Stimulated activated naive CD8-positive, alpha-beta T cell treated with anti-CD3 and anti-CD28 coated beads, Interleukin-15, Interleukin-2, amounts not matched to agents 100 ng/mL and 50 ng/mL, for 24 hours (primary cell): ENCODE measurements at regions not wholly inside any gene's neighbourhood (a gene's known extent, or its start where the extent isn't known, plus 50 kb on each side); places are given as distances from the start of the nearest gene placed in this dataset.

Experiments
- H3K27ac Mint-ChIP-seq: one replicate; pipeline ENCODE4 v1.8.0; 2021; ENCODE audit warnings: mild to moderate bottlenecking, mixed read lengths
- H3K27me3 Mint-ChIP-seq: one replicate; pipeline ENCODE4 v1.8.0; 2021; ENCODE audit warnings: mixed read lengths
- H3K36me3 Mint-ChIP-seq: one replicate; pipeline ENCODE4 v1.8.0; 2021; ENCODE audit warnings: low read depth, mixed read lengths
- H3K4me1 Mint-ChIP-seq: one replicate; pipeline ENCODE4 v1.8.0; 2021; ENCODE audit warnings: low read depth, mixed read lengths
- H3K4me3 Mint-ChIP-seq: one replicate; pipeline ENCODE4 v1.8.0; 2021; ENCODE audit warnings: mild to moderate bottlenecking, mixed read lengths
- H3K9me3 Mint-ChIP-seq: one replicate; pipeline ENCODE4 v1.8.0; 2021; ENCODE audit warnings: mixed read lengths

DNA sequence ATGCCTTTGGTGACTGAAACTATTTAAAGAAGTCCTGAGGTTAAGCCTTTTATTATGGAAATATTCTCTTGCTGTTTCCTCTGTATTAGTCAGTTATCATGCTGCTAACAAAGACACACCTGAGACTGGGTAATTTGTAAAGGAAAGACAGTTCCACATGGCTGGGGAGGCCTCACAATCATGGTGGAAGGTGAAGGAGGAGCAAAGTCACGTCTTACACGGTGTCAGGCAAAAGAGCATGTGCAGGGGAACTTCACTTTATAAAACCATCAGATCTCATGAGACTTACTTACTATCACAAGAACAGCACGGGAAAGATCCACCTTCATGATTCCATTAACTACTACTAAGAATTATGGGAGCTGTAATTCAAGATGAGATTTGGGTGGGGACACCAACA is 121.2 kb upstream of the GPR26 start:
- Mint-ChIP-seq H3K27ac (no peak overlapping the region), H3K36me3 (no peaks in the 10 kb centered on the region), H3K4me1 (no peaks in the 10 kb centered on the region), H3K9me3 (peaks cover 4% of the 10 kb centered on the region), H3K4me3 (no peak overlapping the region), H3K27me3 (peaks cover 25% of the 10 kb centered on the region)

DNA sequence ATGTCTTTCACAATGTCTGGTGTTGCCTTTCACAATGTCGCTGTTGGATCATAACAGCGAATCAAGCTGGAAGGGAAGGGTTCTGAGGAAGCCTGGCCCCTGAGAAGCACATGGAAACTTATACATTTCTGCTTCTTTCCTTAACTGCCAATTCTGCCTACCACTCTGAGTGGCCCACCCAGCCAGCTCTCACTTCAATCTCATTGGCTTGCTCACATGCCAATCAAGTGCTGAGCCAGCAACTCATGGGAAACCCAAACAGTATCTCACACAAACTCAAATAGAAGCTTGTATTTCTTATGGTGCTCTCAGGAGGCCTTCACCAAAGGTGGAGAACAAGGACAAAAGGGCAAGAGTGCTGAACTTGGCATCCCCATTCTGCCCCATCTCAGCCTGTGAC is 117.4 kb upstream of the GPR26 start:
- no peak overlapping the region for H3K27ac Mint-ChIP-seq
- H3K4me1 Mint-ChIP-seq: no peaks in the 10 kb centered on the region
- H3K9me3 Mint-ChIP-seq: peaks cover 4% of the 10 kb centered on the region
- no peak overlapping the region for H3K4me3 Mint-ChIP-seq
- H3K27me3 Mint-ChIP-seq: peaks cover 22% of the 10 kb centered on the region
- no peaks in the 10 kb centered on the region for H3K36me3 Mint-ChIP-seq

DNA sequence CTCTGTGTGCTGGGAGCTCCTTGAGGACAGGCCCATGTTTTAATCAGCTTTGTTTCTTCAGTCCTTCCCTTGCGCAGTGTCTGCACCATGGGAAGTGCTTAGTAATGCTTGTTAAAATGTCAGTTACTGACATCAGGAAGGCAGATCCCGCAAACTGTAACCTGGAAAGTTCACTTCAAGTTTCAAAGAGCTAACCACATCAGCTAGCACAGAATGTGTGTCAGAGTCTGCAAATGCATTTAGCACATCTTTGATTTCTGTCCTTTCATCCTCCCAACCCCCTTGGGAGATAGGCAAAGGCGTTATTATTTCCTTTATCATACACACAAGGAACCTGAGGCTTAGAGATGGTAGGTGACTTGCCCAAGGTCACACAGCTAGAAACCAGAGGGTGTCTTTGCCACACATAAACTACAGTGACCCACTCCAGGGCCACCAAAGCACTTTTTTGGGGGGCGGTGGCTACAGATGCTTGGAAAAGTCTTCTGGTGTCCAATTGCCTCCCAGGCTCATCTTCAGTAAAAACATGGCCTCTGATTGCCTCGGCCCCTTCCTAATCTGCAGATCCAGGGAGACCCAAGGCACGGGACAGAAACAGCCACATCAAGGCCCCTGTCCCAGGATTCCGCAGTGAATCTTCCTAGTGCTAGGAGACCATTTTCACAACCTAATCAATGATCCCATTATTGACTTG is 116.2 kb upstream of the GPR26 start:
- Mint-ChIP-seq H3K9me3 (peaks cover 3% of the 10 kb centered on the region), H3K27me3 (peaks cover 19% of the 10 kb centered on the region), H3K4me3 (no peak overlapping the region), H3K27ac (no peak overlapping the region), H3K36me3 (no peaks in the 10 kb centered on the region), H3K4me1 (no peaks in the 10 kb centered on the region)

DNA sequence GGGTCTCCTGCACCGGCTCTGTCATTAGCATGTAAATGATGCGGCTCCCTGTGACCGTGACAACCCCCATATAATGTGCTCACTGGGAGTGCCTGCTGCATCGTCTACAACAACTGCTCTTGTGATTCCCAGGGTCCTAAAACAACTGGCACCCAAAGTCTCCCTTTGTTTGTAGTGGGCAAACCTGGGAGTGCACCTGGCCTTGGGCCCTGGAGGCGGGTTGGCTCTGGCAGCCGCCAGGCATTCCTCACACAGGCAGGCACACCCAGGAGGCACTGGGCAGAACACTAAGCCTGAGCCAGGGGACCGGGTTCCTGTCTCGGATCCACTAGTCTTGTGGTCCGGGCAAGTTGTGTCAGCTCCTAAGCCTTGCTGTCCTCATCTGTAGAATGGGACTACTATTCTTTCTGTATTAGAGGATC is 115.5 kb upstream of the GPR26 start:
- Mint-ChIP-seq H3K4me3 (no peak overlapping the region), H3K4me1 (no peaks in the 10 kb centered on the region), H3K27me3 (peaks cover 18% of the 10 kb centered on the region), H3K9me3 (no peaks in the 10 kb centered on the region), H3K36me3 (no peaks in the 10 kb centered on the region), H3K27ac (no peak overlapping the region)

DNA sequence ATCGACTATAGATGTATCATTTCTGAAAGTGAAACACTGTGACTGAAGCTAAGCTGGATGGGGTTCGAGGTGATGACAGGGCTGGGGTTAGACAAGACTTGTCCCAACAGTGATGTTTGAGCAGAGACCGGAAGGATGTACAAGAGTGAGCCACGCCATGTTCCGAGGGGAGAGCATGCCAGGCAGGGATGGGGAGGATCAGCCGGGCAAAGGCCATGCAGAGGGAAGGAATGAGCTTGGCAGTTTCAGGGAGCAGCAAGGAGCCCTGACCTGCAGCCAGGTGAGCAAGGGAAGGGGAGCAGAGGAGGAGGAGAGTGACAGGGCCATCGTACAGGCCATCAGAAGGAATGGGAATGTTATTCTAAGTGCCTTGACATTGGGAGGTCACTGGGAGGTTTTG is 114.9 kb upstream of the GPR26 start:
- Mint-ChIP-seq H3K36me3 (no peaks in the 10 kb centered on the region), H3K4me3 (no peak overlapping the region), H3K27ac (no peak overlapping the region), H3K27me3 (peaks cover 21% of the 10 kb centered on the region), H3K9me3 (no peaks in the 10 kb centered on the region), H3K4me1 (no peaks in the 10 kb centered on the region)

DNA sequence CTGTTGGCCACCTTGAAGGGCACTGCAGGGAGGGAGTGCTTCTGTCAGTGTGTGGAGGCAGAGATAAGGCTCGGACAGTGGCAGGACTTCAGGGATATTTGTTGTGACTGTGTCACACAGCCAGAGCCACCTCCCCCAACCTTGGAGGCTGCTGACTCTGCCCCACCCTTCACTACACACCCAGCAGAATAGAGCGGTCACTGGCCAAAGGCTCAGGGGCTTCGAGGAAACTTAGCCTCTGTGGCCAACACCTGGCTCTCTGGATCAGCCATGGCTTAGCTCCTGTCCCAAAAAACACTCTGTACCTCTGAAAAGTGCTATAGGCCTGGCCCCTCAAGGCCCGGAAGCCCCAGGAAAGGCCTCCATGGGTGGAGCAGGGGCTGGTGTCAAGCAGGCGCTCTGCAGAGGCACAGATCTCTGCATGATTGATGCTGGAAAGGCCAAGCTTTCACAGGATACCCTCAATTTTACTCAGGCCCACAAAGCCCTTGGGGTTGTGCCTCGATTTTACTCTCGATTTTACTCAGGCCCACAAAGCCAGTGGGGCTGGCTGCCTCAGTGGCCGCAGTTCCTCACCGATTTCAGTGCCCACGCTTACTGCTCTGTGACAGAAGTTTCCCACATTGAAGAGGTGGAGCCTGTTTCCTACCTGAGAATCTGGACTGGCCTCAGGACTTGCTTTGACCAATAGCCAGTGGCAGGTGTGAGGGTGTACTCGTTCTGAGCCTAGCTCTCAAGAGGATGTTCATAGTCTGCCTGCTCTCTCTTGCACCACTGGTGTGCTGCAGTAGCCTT is 113.2 kb upstream of the GPR26 start:
- Mint-ChIP-seq H3K4me1 (no peaks in the 10 kb centered on the region), H3K36me3 (no peaks in the 10 kb centered on the region), H3K4me3 (no peak overlapping the region), H3K27me3 (peaks cover 14% of the 10 kb centered on the region), H3K9me3 (no peaks in the 10 kb centered on the region), H3K27ac (no peak overlapping the region)

DNA sequence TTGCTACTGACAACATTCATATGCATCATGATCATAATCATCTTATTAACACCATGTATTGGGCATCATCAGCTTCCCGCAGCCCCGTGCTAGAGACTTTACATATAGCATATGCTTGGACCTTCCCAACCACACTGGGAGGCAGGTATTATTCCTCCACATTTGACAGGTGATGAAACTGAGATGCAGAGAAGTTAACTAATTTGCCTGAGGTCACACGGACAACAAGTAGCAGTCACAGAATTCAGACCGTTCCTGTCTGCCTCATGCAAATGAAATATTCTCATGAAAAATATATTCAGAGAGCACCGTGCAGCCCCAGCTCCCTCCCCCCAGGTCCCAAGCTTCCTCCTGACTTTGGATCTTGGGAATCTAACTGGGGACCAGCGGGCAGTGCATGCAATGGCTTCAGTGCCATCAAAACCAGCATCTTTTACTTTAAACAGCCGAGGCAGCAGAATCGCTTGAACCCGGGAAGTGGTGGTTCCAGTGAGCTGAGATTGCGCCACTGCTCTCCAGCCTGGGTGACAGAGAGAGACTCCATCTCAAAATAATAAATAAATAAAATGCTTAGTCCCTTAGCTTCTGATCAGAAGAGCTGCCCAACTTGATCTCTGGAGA is 112.2 kb upstream of the GPR26 start:
- Mint-ChIP-seq H3K4me1 (no peaks in the 10 kb centered on the region), H3K9me3 (no peaks in the 10 kb centered on the region), H3K27me3 (peaks cover 14% of the 10 kb centered on the region), H3K27ac (no peak overlapping the region), H3K36me3 (no peaks in the 10 kb centered on the region), H3K4me3 (no peak overlapping the region)

DNA sequence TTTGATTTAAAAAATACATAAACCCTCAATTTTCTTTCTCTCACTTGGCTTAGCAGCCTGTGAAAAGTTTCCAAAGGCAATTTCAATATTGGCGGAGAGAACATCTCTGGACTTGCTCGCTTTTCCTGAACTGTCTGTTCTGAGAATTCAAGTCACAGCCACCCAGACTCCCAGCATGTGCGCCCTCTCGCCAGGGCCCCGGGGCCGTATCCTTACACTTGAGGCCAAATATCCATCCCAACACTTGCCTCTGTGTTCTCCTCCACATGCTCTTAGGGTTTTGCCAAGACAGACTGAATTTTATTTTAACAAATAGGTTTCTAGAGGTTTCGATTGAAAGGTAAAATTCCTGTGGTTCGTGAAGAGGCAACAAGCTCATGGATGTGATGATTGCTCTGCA is 111.5 kb upstream of the GPR26 start:
- Mint-ChIP-seq H3K4me3 (no peak overlapping the region), H3K9me3 (no peaks in the 10 kb centered on the region), H3K27me3 (peaks cover 12% of the 10 kb centered on the region), H3K4me1 (no peaks in the 10 kb centered on the region), H3K27ac (no peak overlapping the region), H3K36me3 (no peaks in the 10 kb centered on the region)

DNA sequence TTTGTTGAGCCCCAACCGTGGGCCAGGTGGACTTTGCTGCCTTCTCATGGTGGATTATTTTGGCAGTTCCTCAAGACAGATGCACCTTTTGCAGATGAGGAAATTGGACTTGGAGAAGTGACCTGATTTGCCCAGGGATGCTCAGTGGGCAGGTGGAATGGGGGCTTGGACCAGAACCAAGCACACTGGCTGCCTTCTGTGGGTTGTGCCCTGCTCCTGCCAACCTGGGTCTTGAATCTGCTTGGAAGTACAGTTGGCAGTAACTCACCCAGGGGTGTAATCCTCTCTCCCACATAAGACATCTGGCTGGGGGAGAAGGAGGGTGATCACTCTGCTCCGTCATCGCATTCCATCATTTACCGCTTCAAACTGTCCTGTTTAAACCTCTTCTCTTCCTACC is 110.5 kb upstream of the GPR26 start:
- no peak overlapping the region for H3K27ac Mint-ChIP-seq
- no peak overlapping the region for H3K4me3 Mint-ChIP-seq
- no peaks in the 10 kb centered on the region for H3K9me3 Mint-ChIP-seq
- no peaks in the 10 kb centered on the region for H3K36me3 Mint-ChIP-seq
- H3K4me1 Mint-ChIP-seq: no peaks in the 10 kb centered on the region
- H3K27me3 Mint-ChIP-seq: peaks cover 11% of the 10 kb centered on the region

DNA sequence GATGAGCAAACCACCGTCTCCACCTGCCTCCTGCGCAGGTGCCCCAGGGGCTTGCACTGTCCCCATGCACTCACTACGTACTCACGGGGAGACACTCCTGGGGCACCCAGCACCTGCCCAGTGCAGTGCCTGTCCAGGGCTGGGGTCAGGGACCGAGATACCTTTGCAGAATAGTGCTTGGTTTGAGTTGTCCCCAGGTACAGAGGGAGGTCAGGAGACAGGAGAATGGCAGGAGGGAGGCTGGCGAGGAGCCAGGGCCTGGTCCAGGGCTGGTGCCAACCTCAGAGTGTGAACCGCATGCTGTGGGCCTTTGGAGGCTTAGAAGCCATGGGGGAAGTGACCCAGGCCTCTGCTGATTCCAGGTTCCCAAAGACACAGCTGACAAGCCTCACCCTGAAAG is 110.1 kb upstream of the GPR26 start:
- H3K27me3 Mint-ChIP-seq: peaks cover 10% of the 10 kb centered on the region

DNA sequence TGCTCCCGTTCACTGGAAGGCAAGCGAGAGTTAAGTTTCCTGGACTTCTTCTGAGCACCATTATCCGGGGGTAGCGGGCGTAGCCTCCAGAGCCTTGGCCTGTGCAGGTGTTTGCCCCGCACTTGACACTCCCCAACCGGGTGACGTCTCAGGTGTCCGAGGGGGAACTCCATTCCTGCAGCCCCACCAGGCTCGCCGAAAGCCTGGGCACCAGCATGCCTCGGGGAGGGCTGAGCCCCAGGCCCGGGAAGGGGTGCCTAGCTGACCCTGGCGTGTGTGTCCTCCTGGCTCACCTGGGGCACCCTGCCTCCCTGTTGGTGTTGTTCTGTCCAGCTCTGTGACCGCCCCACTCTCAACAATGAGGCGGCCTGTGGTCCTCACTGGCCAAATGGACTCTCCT is 109.4 kb upstream of the GPR26 start:
- H3K27ac Mint-ChIP-seq: no peak overlapping the region
- H3K27me3 Mint-ChIP-seq: peaks cover 7% of the 10 kb centered on the region
- no peak overlapping the region for H3K4me3 Mint-ChIP-seq
- H3K36me3 Mint-ChIP-seq: no peaks in the 10 kb centered on the region
- H3K4me1 Mint-ChIP-seq: no peaks in the 10 kb centered on the region
- no peaks in the 10 kb centered on the region for H3K9me3 Mint-ChIP-seq

More for the DNA sequence above, 110.1 kb upstream of the GPR26 start:
- no peak overlapping the region for H3K27ac Mint-ChIP-seq
- H3K4me3 Mint-ChIP-seq: no peak overlapping the region
- no peaks in the 10 kb centered on the region for H3K9me3 Mint-ChIP-seq
- H3K4me1 Mint-ChIP-seq: no peaks in the 10 kb centered on the region
- no peaks in the 10 kb centered on the region for H3K36me3 Mint-ChIP-seq

DNA sequence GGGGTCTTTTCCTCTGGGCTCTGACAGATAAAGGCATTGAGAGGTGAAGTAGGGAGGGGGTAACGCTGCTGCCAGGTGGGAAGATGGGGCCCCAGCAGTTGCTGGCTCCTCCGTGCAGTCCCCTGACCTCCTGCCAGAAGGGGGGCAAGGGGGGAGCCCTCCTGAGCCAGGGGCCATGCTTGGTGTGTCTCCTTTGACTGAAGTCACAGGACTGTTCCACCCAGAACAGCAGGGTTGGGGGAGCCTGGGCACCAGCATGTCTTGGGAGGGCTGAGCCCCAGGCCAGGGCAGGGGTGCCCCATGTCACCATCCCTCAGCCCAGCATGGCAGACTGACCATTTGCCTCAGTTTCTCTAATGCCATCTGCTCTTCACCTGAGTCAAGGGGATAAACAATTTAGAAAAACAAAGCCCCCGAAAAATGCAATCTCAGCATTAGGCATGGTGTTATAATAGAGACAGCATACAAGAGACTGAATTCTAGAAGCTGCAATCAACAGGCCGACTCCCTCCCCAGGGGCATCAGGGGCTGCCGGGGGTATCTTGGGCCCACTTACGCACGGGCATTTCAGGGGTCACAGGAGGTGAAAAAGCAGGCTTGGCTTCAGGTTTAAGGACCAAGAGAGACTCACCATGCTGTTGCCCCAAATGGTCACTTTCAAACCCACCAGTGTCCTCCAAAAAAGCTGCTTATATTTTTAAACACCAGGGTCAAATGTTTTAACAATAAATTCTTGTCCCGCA is 108.6 kb upstream of the GPR26 start:
- H3K27ac Mint-ChIP-seq: no peak overlapping the region
- H3K36me3 Mint-ChIP-seq: no peaks in the 10 kb centered on the region
- H3K4me1 Mint-ChIP-seq: no peaks in the 10 kb centered on the region

DNA sequence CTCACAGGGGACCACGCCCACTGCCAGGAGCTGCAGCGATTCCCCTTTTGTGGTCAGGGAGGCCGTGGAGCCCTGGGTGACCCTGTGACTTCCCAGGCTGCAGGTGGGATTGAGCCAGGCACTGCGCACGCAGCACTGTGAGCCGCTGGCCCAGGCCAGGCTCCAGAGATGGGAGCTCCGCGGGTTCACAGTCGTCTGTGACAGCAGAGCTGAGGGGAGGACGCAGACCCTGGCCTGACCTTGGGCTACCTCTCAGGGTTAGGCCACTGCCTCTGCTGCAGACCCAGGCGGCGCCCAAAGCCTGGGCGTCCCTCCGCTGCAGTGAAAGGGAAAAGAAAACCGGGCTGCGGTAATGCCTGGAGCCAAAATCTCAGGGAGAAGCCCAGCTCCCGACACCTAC is 107.5 kb upstream of the GPR26 start:
- no peak overlapping the region for H3K4me3 Mint-ChIP-seq
- H3K27ac Mint-ChIP-seq: no peak overlapping the region
- peaks cover 4% of the 10 kb centered on the region for H3K27me3 Mint-ChIP-seq
- H3K9me3 Mint-ChIP-seq: no peaks in the 10 kb centered on the region
- no peaks in the 10 kb centered on the region for H3K4me1 Mint-ChIP-seq
- no peaks in the 10 kb centered on the region for H3K36me3 Mint-ChIP-seq

More for the DNA sequence above, 108.6 kb upstream of the GPR26 start:
- no peak overlapping the region for H3K4me3 Mint-ChIP-seq
- H3K27me3 Mint-ChIP-seq: peaks cover 5% of the 10 kb centered on the region
- no peaks in the 10 kb centered on the region for H3K9me3 Mint-ChIP-seq

DNA sequence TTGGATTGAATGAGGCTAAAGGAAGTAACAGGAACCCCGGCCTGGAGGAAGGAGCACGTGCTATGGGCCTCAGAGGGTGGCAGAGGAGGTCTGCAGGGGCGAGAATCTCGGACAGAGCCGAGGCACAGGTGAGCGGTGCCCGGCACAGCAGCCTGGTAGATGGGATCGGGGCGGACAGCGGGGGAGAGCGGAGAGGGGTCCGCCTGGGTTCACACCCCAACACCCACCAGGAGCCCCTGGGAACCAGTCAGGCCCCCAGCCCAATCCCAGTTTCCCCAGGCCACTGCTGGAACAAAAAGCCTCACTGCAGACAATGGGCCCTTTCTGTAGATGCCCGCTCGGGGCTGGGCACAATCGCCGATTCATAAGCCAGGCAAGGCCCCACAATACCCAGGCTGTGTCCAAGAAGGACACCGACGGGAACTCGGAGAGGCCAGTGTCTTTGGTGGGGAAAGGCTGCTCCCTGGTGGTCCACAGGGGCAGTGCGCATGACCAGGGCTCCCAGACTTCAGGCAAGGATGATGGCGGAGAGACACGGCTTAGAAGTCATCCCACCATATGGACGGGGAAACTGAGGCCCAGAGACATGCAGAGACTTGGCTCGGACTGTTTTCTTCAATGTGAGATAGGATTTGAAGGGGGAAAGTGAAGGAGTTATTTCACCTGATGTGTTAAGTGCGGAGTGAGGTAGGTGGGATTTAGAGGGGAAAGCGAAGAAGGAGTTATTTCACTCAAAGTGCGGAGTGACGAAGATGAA is 106.9 kb upstream of the GPR26 start:
- Mint-ChIP-seq H3K27ac (no peak overlapping the region), H3K4me1 (no peaks in the 10 kb centered on the region), H3K36me3 (no peaks in the 10 kb centered on the region), H3K27me3 (peaks cover 4% of the 10 kb centered on the region), H3K9me3 (no peaks in the 10 kb centered on the region), H3K4me3 (no peak overlapping the region)
